DMS79 treated with DMSO at 0.1 percent for 48 hours (cell line): ENCODE measurements at regions not wholly inside any gene's neighbourhood (a gene's known extent, or its start where the extent isn't known, plus 50 kb on each side); places are given as distances from the start of the nearest gene placed in this dataset.

Experiments
- DNase-seq: peaks from one replicate; lab custom pipeline; 2025; lab: John Stamatoyannopoulos, UW

DNA sequence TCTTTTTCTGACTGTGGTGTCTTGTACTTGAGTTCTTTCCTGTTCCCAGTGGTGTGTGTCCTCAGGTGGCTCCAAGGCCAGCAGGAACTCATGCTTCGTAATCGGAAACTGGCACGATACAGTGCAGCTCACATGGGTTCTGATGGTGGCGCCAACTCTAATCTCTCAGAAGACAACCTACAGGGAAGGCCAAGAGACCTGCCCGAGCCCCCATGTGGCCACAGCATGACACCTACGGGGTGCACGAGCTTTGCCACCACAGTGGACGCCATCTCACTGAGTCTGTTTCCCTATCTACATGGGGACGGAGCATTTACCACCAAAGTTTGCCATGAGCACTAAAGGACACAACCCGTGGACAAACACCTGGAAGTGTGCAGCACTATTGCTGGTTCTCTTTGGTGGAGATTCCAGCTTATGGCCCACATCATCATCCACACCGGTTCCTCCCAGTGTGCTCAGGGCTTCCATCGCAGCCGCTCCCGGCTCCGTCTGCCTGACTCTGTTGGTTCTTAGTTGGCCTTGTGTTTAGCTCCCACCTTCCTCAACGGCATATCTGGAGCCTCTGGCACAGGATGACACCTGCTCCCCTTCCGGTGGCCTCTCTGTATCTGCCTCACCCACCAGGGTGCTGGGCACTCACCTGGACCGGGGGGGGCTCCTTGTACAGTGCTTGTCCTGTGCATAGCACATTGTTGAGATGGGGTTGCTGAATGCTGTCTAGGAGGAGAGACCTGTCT lies 586.6 kb upstream of the MKI67 start:
- no peak for DNase-seq

DNA sequence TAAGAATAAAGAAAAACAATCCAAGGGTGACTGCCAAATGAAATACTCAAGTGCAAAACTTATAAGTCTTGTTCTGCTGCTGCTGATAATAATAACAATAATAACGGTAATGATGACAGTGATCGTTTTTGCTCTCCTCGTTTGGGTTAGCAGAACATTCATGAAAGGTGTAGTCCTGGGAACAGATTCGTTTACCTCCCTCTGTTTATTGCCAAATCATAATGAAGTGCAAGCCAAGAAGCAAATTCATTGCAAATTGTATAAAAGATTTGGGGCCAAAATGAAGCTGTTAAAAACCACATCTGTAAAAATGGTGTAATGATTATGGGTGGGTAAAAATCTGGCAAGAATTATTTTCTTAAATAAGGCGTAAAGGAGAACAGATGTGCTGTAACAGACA lies 587.2 kb upstream of the MKI67 start:
- DNase-seq: no peak

DNA sequence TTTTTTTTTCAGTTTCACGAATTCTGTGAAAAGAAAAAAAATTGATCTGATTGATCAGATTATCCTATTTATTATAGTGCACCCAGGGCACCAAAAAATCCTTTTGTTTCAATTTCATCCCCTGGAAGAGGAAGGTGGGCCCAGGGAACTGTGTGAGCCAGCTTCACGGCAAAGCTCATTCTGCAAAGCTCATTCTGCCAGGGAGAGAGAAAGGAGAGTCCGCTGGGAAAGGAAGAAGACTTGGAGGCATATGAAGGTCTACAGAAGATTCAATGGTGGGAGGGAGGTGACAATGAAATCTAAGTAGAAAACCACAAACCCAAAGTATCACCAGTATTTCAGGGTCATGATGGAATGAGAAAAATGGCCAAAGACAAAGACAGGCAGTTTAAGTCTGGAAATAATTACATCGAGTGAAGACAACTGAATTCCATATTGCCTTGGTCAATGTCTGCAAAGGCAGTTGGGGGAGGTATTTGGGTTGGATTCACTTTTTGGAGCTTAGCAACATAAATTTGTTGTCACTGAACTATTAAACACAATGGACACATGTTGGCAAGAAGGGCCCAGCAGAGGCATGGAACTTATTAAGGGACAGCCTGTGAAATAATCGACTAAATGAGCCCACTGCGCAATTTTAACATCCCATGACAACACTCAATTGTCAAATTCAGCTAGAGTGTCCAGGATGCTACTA lies 587.8 kb upstream of the MKI67 start:
- no peak for DNase-seq

DNA sequence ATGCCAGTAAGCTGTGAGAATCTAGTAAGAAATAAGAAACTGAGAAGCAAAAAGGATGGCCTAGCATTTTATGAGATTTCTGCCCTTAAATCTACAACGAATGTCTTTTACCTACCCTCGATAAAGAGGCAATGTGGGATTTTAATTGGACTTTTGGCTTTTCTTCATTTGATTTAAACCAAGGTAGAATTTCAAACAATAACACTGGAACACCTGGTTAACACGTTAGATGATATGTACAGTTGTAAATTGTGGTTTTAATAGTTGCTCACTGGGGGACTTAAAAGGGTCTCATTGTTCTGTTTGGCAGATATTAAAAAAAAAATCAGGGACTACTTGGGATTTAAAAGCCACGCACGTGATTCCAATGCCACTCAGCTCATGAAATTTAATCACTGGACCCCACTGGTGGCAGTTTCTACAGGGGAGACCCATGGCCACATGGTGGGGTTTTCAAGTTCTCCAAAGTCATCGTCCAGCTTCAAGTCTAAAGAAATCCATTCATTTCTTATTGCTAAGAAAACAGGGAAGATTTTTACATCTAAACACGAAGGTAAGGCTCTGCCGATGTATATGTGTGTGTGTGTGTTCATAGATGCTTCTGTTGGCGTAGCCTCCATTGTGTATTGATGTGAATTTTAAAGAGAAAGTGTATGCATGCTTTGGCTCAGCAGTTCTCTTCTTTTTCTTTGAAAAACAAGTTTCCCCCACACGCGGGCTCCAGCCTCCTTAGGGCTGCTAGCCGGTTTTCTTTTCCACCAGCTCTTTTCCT lies 588.6 kb upstream of the MKI67 start:
- DNase-seq: no peak

DNA sequence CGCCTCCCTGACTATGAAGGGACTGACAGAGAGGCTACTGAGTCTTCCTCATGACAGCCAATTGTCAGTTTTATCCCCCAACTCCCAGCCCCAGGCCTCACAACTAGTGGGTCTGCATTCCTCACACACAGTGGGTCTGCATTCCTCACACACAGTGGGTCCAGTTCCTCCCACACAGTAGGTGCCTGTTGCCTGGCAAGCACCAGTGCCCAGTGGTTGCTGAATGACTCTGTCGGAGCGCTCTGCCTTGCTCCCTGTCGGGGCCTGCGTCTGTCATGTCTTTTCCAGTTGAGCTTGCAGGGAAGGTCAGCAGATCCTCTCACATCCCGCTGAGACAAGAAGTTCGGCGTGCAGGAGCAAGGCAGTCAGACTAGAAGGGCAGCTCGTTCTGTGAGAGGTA lies 590.0 kb upstream of the MKI67 start:
- no peak for DNase-seq

DNA sequence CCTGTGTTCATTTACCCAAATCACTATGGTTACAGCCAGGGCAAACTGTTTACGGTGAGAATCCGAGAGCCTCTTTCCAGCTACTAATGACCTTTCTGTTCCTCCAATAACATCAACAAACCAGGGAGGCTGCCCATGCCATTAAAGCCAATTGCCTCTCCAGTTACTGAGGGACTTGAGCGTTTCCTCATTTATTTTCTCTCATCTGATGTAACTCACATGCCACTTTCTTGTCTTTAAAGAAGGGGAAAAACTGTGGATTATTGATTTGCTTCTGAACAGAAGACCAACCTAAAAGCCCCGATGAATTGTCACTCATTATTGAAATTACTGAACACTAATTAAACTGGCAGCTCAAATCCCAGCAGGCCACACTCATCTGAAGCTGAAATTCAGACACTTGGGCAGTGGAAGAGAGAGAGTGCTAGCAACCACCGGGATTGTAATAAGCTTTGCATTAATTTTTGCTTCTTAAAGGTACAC lies 595.8 kb upstream of the MKI67 start:
- peak; percentile 7 for DNase-seq

DNA sequence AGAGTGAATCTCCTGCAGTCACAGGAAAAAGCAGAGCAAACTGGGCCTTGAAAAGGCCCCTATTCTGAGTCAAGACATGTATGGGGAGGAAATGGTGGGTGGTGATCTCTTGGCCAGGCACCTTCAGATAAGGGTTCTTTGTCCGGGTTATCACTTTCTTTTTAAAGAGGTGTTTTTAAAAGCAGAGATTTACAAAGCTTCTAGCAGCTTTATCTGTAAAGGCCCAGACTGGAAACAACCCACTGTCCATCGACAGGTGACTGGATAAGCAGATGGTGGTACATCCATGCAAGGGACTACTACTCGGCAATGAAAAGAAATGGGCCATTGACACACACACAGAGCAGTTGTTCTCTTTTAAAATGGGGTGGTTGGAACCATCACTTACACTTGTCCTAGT lies 596.7 kb upstream of the MKI67 start:
- DNase-seq: no peak

DNA sequence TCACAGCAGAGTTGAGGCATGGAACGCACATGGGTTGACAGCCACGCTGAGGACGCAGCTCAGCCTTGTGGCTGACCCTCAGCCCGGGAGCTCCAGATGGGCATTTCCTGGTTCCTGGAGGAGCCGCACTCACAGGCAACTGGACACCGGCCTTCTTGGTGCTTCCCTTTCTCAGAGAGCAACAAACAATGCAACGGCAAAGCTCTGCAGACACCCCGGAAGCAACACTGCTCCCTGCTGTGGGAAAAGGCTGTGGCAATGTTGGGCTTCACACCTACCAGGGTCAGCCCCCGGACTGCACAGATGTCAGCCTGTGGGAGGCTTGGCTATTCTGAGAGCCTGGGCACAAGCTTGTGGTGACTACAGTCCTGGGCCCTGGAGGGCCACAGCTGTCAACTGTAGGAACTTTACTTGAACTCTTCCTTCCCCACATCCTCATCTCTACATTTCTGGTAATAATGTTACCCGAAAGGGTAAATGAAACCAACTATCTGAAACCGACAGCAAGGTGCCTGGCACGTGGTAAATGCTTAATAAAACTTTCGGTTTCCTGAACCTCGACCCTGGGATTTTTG lies 597.5 kb upstream of the MKI67 start:
- no peak for DNase-seq

DNA sequence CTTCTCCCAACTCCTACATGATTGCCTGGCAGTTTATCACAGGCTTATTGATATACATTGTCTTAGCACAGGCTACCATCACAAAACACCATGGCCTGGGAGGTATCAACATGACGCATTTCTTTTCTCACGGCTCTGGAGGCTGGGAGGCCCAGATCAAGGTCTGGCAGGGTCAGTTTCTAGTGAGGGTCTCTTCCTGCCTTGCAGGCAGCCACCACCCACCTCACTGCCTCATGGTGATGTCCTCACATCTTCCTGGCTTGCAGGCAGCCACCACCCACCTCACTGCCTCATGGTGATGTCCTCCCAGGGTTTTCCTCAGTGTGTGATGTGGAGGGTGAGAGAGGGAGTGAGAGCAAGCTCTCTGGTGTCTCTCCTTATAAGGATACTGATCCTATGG lies 599.3 kb upstream of the MKI67 start:
- no peak for DNase-seq

DNA sequence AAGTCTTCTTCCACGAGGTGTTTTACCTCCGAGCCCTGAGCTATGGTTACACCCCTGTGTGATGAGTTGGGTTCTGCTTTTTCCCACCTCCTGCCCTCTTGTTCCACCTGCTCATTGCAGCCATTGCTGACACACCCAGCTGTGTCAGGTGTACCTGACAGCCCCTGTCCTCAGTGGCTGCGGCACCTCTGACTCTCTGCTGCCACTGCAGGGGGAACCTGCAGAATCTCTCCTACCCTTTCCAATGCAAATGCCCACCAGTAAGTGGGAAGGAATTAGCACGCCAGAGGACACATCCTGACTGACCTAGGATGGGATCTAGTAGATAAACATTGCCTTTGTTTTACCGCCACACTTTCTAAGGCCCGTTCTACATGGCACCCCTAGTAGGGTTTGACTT lies 600.9 kb upstream of the MKI67 start:
- DNase-seq: no peak

DNA sequence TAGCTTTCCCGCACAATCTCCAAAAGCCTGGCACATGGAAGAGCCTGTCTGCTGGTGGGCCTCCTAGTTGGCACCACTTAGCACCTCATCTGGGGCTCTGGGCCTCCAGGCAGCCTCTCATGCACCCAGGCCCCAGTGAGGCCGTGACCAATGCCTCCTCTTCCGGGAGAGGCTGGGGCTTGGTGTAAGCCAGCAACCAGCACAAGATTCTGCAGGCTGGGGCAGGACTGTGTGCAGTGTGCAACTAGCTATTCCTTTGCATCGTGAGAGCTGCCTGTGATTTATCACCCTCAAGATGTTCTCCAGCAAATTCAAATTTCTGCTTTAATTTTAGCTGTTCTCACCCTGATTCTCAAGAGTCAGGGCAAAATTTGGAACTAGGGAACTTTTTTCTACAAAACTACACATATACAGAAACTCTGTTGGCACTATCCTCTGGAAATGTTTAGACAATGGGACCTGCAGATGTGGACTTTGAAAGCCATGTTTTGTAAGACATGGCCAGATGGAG lies 603.7 kb upstream of the MKI67 start:
- DNase-seq: no peak

DNA sequence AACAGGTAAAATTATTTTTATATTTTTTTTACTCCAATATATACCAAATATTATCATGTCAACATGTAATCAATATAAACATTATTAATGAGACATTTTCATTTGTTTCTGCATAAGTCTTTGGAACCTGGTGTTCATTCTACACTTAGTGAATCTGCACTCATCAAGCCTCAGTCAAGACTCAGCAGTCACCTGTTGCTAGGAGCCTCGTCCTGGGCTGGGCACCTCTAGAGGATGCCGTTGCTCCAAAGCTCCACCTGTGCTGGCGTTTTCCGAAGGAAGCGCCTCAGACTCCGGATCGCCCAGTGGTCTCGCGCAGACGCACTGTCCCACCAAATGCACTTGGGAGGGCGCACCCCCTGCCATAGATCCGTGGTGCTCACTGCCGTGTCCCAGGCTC lies 604.7 kb upstream of the MKI67 start:
- no peak for DNase-seq

DNA sequence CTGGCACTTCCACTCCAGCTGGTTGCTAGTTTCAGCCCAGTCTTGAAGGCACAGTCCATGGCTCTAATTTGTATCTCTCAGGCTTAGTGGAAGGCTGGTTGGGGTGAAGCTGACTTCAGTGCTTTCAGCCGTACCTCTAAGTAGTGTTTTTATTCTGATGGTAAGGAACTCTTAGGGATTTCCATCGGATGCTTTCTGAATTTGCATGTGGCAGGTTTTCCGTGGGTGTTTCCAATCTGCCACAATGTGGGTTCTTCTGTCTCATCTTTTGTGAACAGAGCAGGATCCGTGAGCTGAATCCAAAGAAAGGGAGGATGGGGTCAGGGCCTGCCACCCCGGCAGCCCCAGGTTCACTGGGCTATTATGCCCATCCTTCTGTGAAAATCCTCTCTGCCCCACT lies 607.9 kb upstream of the MKI67 start:
- DNase-seq: no peak

DNA sequence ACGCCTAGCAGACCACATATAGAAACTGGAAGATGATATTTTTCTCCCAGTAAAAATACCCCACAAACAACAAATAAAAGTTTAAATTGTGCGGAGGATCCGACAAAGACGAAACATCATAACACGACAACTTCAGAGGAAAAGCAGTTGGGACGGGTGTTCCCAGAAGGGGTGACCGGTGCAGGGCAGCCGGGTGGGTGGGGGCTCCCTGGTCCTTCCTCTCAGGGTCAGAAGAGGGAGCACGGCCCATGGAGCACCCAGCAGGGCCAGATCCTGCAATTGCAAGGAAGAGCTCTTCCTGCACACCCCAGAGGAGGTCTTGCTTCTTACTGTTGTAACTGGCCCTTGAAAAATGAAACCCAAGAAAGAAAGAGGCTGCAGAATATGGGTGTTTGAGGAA lies 608.5 kb upstream of the MKI67 start:
- DNase-seq: no peak

DNA sequence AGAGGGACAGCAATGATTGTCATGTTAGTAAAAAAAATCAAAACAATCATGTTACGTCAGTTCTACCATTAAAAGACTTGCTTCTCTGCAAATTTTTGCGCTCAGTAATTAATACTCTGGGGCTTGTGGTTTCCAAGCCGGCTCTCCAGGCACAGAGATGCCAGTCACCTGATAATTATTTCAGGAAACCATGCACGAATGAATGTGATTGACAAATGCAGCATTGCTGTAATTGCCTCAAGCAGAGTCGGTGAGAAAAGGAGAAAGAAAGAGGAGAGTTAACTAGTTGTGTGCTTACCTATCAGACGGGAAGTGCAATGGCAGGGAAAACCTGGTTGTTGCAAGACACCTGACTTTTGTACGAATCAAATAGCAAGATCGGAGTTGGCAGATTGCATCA lies 609.8 kb upstream of the MKI67 start:
- DNase-seq: no peak

DNA sequence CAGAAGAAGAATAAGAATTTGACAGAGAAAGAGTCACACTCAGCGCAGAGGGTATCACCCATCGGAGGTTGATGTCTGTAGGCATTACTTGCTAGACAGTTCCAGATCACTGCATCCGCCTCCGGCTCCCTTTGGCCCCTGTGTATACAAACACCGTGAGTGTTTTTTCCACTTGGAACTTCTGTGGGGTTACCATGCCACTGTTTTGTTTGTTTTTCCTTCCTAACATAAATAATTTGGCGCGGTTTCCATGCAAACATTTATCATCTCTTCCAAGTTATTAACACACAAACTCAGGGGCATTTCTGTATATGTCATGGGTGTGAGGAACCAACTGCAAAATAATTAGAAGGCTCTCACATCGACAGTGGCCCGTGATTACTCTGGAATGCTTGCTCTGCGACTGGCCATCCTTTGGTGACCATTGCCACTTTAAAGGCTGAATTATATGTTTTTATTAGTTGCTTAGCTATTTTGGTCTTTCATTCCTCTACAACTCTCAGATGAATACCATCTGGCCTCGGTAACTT lies 612.2 kb upstream of the MKI67 start:
- DNase-seq: no peak

DNA sequence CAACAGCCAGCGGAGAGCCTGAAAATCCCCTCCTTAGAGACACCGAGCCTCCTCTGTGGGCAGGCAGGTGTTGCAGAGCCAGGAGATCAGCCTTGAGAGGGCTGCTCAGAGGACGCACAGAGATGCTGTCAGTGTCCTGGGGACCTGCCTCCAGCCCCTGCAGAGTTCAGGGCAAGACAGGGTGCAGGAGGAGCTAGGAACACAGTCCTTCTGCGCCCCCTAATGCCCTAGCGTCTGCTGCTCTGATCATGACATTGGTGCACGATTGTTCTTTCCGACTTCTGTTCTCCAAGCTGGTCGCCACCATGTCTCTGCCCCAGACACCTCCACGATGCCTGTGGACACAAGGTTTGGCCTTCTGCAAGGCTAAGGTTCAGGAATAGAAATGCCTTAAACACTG lies 613.7 kb upstream of the MKI67 start:
- DNase-seq: no peak

DNA sequence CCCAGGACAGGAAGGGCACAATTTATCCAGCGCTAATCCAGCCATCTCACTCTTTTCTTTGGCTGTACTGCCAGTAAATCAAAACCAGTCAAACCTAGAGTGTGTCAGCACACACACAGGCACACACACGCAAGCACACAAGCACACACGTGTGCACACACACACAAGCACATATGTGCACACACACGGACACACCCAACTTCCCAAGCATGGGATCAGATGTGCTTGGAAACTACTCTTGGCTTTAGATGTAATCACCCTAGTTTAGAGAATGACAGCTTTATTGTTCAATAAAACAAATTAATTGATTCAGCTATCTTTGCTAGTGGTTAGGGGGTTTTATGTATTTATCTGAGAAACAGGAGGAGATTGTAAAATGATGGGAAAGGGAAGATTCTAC lies 615.0 kb upstream of the MKI67 start:
- DNase-seq: no peak

DNA sequence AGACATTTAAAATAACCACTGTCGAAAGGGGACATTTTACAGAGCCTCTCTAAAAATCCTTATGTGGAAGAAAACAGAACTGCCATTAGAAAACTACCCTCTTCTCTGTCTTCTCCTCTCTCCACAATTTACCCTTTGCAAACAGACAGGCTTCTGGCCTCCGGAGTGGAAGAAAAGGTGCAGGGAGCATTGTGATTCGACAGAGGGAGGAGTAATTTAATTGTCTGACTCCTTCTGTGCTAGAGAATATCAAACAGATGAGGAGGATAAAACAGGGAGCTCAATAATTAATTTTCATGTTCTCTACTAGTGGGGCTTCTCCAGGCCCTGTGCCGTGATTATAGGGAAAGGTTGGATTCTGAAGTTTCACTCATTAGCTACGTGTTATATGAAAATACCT lies 615.5 kb upstream of the MKI67 start:
- no peak for DNase-seq

DNA sequence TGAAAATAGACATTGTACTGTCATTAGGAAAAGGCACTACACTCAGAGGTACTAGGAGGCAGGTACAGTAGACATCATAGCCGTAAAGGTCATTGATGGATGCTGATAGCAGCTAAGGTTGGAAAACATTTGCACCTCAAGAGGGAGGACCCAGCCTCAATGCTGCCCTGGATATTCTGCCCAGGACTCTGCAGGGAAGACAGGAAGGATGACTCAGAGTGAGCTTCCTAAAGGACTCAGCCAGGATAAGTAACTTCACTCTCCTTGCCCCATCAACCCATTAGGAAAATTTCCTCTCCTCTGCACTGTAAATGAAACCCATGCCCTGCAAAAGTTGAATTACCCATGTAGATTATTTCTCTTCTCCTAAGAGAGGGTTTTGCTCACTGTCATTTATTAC lies 617.9 kb upstream of the MKI67 start:
- no peak for DNase-seq

DNA sequence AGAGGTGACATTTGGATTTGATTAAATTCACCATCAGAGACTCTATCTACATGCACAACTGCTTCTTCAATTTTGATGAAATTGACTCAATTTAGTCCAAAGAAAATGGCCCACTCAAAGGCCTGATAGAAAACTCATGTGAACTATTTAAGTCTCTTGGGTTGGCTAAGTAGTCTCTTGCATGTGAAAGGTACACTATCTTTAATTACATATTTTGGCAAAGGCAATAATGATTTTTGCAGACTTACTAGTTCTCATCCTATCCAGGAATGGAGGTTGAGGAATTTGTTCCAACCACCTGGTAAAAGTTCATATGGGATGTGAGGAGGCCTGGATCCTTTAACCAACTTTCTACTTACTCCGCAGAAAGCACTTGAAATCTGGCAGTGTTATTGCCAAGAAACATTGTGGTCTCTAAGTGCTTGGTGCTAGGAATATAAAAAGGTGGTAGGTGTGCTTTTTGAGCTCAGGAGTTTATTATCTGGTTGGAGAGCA lies 618.6 kb upstream of the MKI67 start:
- DNase-seq: no peak
